IMR-90 (cell line): ENCODE measurements at regions not wholly inside any gene's neighbourhood (a gene's known extent, or its start where the extent isn't known, plus 50 kb on each side); places are given as distances from the start of the nearest gene placed in this dataset.

Experiments
- ATAC-seq: fragments of 200-7000 bp; cut with Tn5 transposase; 2 replicates; pipeline ENCODE4 v1.9.1; 2020; ENCODE audit warnings: low read depth, mild to moderate bottlenecking, moderate library complexity
- BruUV-seq: library from RNA; stranded (reverse); fragments of 400-500 nt; replicated peaks from 2 replicates; lab custom pipeline; 2021; lab: Mats Ljungman, UMichigan
- CTCF ChIA-PET: fragments of 300-600 bp; formaldehyde crosslinking; extraction: SDS; loops from one replicate; lab custom pipeline; 2021; ENCODE audit warnings: antibody characterized with exemption; lab: Yijun Ruan, JAX
- POLR2A ChIA-PET: fragments of 300-600 bp; sonication (Branson Sonifier 250); formaldehyde crosslinking; loops from one replicate; lab custom pipeline; 2022; ENCODE audit warnings: antibody characterized with exemption; ENCODE audit not compliant: unreplicated experiment; lab: Charles Lee
- DNase-seq: peaks from one replicate; pipeline ENCODE4 v3.0.0; 2013
- H2AFZ ChIP-seq: replicated peaks from 2 replicates; pipeline ENCODE3; 2013; ENCODE audit warnings: low read length, mild to moderate bottlenecking; ENCODE audit not compliant: poor library complexity
- H2AK5ac ChIP-seq: 2 replicates; pipeline ENCODE4 v1.6.1; 2013; ENCODE audit warnings: low read depth, low read length, inconsistent platforms
- H2AK9ac ChIP-seq: replicated peaks from 2 replicates; pipeline ENCODE3; 2013; ENCODE audit warnings: mild to moderate bottlenecking, low read depth, low read length, moderate library complexity; ENCODE audit not compliant: poor library complexity
- H2BK120ac ChIP-seq: 2 replicates; pipeline ENCODE4 v1.6.1; 2013; ENCODE audit warnings: low read depth, low read length, inconsistent platforms
- H2BK15ac ChIP-seq: 3 replicates; pipeline ENCODE4 v1.6.1; 2013; ENCODE audit warnings: low read depth, low read length, inconsistent platforms
- H2BK20ac ChIP-seq: 2 replicates; pipeline ENCODE4 v1.6.1; 2013; ENCODE audit warnings: low read depth, mild to moderate bottlenecking, inconsistent platforms, low read length, moderate library complexity
- H2BK5ac ChIP-seq: 2 replicates; pipeline ENCODE4 v1.6.1; 2013; ENCODE audit warnings: mild to moderate bottlenecking, low read depth, low read length, inconsistent platforms; ENCODE audit not compliant: poor library complexity, severe bottlenecking
- H3K14ac ChIP-seq: replicated peaks from 2 replicates; pipeline ENCODE4 v1.6.1; 2013; ENCODE audit warnings: low read depth, low read length, inconsistent platforms
- H3K18ac ChIP-seq: 2 replicates; pipeline ENCODE4 v1.6.1; 2013; ENCODE audit warnings: low read depth, low read length, control low read depth
- H3K23ac ChIP-seq: 2 replicates; pipeline ENCODE4 v1.6.1; 2013; ENCODE audit warnings: low read depth, low read length, inconsistent platforms
- H3K27ac ChIP-seq: 2 replicates; pipeline ENCODE4 v1.5.1; 2013; ENCODE audit warnings: mild to moderate bottlenecking, control low read depth, low read length; ENCODE audit not compliant: insufficient read depth
- H3K27me3 ChIP-seq: 2 replicates; pipeline ENCODE4 v1.6.1; 2013; ENCODE audit warnings: low read length; ENCODE audit not compliant: control insufficient read depth, insufficient read depth
- H3K36me3 ChIP-seq: 2 replicates; pipeline ENCODE4 v1.6.1; 2013; ENCODE audit warnings: low read length, mixed read lengths; ENCODE audit not compliant: control insufficient read depth, insufficient read depth
- H3K4ac ChIP-seq: 2 replicates; pipeline ENCODE4 v1.6.1; 2013; ENCODE audit warnings: low read depth, low read length, inconsistent platforms
- H3K4me1 ChIP-seq: 2 replicates; pipeline ENCODE4 v1.6.1; 2013; ENCODE audit warnings: low read length, mixed read lengths; ENCODE audit not compliant: control insufficient read depth, insufficient read depth
- H3K4me2 ChIP-seq: 2 replicates; pipeline ENCODE4 v1.6.1; 2013; ENCODE audit warnings: low read depth, mild to moderate bottlenecking, control low read depth, low read length, moderate library complexity
- H3K4me3 ChIP-seq: 2 replicates; pipeline ENCODE4 v1.5.1; 2013; ENCODE audit warnings: low read depth, mild to moderate bottlenecking, control low read depth, low read length, moderate library complexity; ENCODE audit not compliant: insufficient read depth
- H3K56ac ChIP-seq: 2 replicates; pipeline ENCODE4 v1.6.1; 2013; ENCODE audit warnings: low read length, inconsistent platforms; ENCODE audit not compliant: insufficient read depth; ENCODE audit errors: extremely low read depth
- H3K79me1 ChIP-seq, 2 experiments: 2 replicates each; pipeline ENCODE4 v1.6.1; 2013; ENCODE audit warnings: low read length in 2 of 2, inconsistent platforms in 1 of 2, low read depth in 1 of 2
- H3K9ac ChIP-seq: 2 replicates; pipeline ENCODE4 v1.6.1; 2013; ENCODE audit warnings: low read depth, low read length, control low read depth
- H3K9me1 ChIP-seq: 2 replicates; pipeline ENCODE4 v1.6.1; 2013; ENCODE audit warnings: low read length, inconsistent platforms; ENCODE audit not compliant: insufficient read depth
- H3K9me3 ChIP-seq: 2 replicates; pipeline ENCODE4 v1.6.1; 2013; ENCODE audit warnings: low read length; ENCODE audit not compliant: control insufficient read depth, insufficient read depth
- H4K20me1 ChIP-seq: 2 replicates; pipeline ENCODE4 v1.6.1; 2013; ENCODE audit warnings: low read length, inconsistent platforms; ENCODE audit not compliant: insufficient read depth
- H4K5ac ChIP-seq: 2 replicates; pipeline ENCODE4 v1.6.1; 2013; ENCODE audit warnings: mild to moderate bottlenecking, low read depth, low read length, control low read depth
- H4K8ac ChIP-seq, 2 experiments: 2 replicates each; pipeline ENCODE4 v1.6.1; 2013; ENCODE audit warnings: low read depth in 2 of 2, low read length in 2 of 2, control low read depth in 1 of 2, inconsistent platforms in 1 of 2
- H4K91ac ChIP-seq: 2 replicates; pipeline ENCODE4 v1.6.1; 2013; ENCODE audit warnings: low read depth, low read length, inconsistent platforms; ENCODE audit not compliant: insufficient read depth
- BHLHE40 ChIP-seq: fragments of 150-350 bp; IDR thresholded peaks from 2 replicates; pipeline ENCODE4 v1.6.1; 2016; ENCODE audit warnings: mild to moderate bottlenecking, low read depth, low read length
- CEBPB ChIP-seq: IDR thresholded peaks from 2 replicates; pipeline ENCODE4 v1.6.1; 2012; ENCODE audit warnings: low read depth, low read length, improper control_type of control experiment
- CHD1 ChIP-seq: IDR thresholded peaks from 2 replicates; pipeline ENCODE4 v1.6.1; 2012; ENCODE audit warnings: low read depth, low read length, improper control_type of control experiment
- FOS ChIP-seq: fragments of 150-350 bp; IDR thresholded peaks from 2 replicates; pipeline ENCODE4 v1.6.1; 2016; ENCODE audit warnings: low read depth, low read length
- MAFK ChIP-seq: IDR thresholded peaks from 2 replicates; pipeline ENCODE4 v1.6.1; 2012; ENCODE audit warnings: low read depth, low read length, improper control_type of control experiment
- MAZ ChIP-seq: IDR thresholded peaks from 2 replicates; pipeline ENCODE4 v1.6.1; 2012; ENCODE audit warnings: low read depth, mild to moderate bottlenecking, low read length, improper control_type of control experiment, moderate library complexity, borderline replicate concordance
- MXI1 ChIP-seq: IDR thresholded peaks from 2 replicates; pipeline ENCODE4 v1.6.1; 2012; ENCODE audit warnings: low read depth, mild to moderate bottlenecking, low read length, moderate library complexity, borderline replicate concordance
- NFE2L2 ChIP-seq: fragments of 150-350 bp; IDR thresholded peaks from 2 replicates; pipeline ENCODE4 v1.6.1; 2016; ENCODE audit warnings: low read depth, mild to moderate bottlenecking, low read length
- POLR2A ChIP-seq: IDR thresholded peaks from 2 replicates; pipeline ENCODE4 v1.6.1; 2012; ENCODE audit warnings: mild to moderate bottlenecking, low read depth, low read length
- RAD21 ChIP-seq: IDR thresholded peaks from 2 replicates; pipeline ENCODE4 v1.6.1; 2012; ENCODE audit warnings: low read length, improper control_type of control experiment
- RCOR1 ChIP-seq: IDR thresholded peaks from 2 replicates; pipeline ENCODE4 v1.6.1; 2012; ENCODE audit warnings: mild to moderate bottlenecking, low read length, improper control_type of control experiment; ENCODE audit not compliant: insufficient replicate concordance
- RFX5 ChIP-seq: IDR thresholded peaks from 2 replicates; pipeline ENCODE4 v1.8.0; 2012; ENCODE audit warnings: low read depth, mild to moderate bottlenecking, low read length, moderate library complexity
- SMC3 ChIP-seq: fragments of 150-350 bp; IDR thresholded peaks from 2 replicates; pipeline ENCODE4 v1.6.1; 2016; ENCODE audit warnings: low read depth, mild to moderate bottlenecking, antibody characterized with exemption, low read length, moderate library complexity
- WGBS, 2 experiments: methylation state at CpG; one replicate each; pipeline versions ENCODE4 v1.1.5 to v1.1.7; 2013; ENCODE audit warnings: missing lambda C conversion rate in 2 of 2; ENCODE audit not compliant: insufficient read length in 1 of 2; ENCODE audit errors: extremely low coverage in 2 of 2; 5-methylcytosine and 5-hydroxymethylcytosine counted together
- dilution Hi-C: fragments of 300-500 bp; cut with HindIII; formaldehyde crosslinking; loops from one replicate; pipeline ENCODE4 v1.14.3; 2018; ENCODE audit warnings: low sequenced_read_pairs; ENCODE audit not compliant: unreplicated experiment
- in situ Hi-C: fragments of 300-500 bp; cut with MboI; formaldehyde crosslinking; loops from 3 replicates; pipeline ENCODE4 v1.14.3; 2019; ENCODE audit warnings: low sequenced_read_pairs, inconsistent platforms, mixed read lengths
- intact Hi-C: fragments of 100-400 bp; cut with micrococcal nuclease; formaldehyde crosslinking; loops from 2 replicates; pipeline ENCODE4 v1.10.0; 2022
- TF ChIP-seq, protein P1 (sequence below): fragments of 150-350 bp; IDR thresholded peaks from 2 replicates; pipeline ENCODE4 v1.6.1; 2017; ENCODE audit warnings: mild to moderate bottlenecking, antibody characterized with exemption, low read length, low read depth
- TF ChIP-seq, protein P2 (sequence below): conservative IDR thresholded peaks from 2 replicates; pipeline ENCODE4 v1.5.1; 2012; ENCODE audit warnings: mild to moderate bottlenecking, low read depth, low read length, improper control_type of control experiment
- TF ChIP-seq, protein P3 (sequence below): fragments of 150-350 bp; IDR thresholded peaks from 2 replicates; pipeline ENCODE4 v1.6.1; 2016; ENCODE audit warnings: low read depth, mild to moderate bottlenecking, low read length, moderate library complexity, borderline replicate concordance

DNA sequence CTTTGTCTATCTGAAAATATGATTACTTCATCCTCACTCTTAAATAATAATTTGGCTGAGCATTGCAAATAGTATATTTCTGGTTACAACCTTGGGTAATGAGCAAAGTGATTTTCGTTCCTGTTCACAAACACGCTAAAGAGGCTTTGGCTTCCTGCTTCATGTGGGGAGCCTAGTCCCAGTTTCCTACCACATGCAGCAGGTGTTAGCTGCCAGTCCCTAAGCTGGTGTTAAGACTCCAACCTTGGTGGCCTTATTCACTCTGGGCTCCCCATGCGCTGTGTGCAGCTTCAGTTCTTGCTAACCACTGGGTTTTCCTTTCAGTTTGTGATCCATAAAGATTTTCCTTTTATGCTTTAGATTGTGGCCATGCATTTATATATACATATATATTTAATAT, 56.7 kb upstream of the BARHL2 start:
- Histone ChIP-seq H3K36me3 (no peaks in the 10 kb centered on the region), H3K4ac (no peak overlapping the region), H2AK9ac (no peak overlapping the region), H2BK5ac (no peak overlapping the region), H3K56ac (no peak overlapping the region), H4K20me1 (no peaks in the 10 kb centered on the region), H4K91ac (no peak overlapping the region), H4K5ac (no peak overlapping the region), H2BK120ac (no peak overlapping the region), H3K9ac (no peak overlapping the region), H4K8ac (no peak overlapping the region), H3K23ac (no peak overlapping the region), H3K79me1 (no peaks in the 10 kb centered on the region), H3K18ac (no peak overlapping the region), H2AFZ (peak overlapping the region; percentile 13), H2AK5ac (no peak overlapping the region), H2BK15ac (no peak overlapping the region), H3K9me1 (no peaks in the 10 kb centered on the region), H3K4me2 (no peak overlapping the region), H3K14ac (no peak overlapping the region), H3K9me3 (no peaks in the 10 kb centered on the region), H3K27me3 (no peaks in the 10 kb centered on the region), H3K27ac (no peak overlapping the region), H3K4me1 (no peaks in the 10 kb centered on the region), H3K4me3 (no peak overlapping the region), H2BK20ac (no peak overlapping the region)
- 70% methylated on average over 2 of the region's 3 CpGs; no CpG with 5 or more reads in 1 of the 2 experiments for WGBS, 2 experiments
- ATAC-seq (no peak), DNase-seq (no peak)
- intact Hi-C loops (no loop called here), in situ Hi-C loops (no loop called here), dilution Hi-C loops (no loop called here)
- CTCF ChIA-PET = no interaction called here
- TF ChIP-seq CEBPB (no peak), RCOR1 (no peak), MXI1 (no peak), FOS (no peak), NFE2L2 (no peak), RFX5 (no peak), MAFK (no peak), SMC3 (no peak), CHD1 (no peak), RAD21 (no peak), POLR2A (no peak), MAZ (no peak), BHLHE40 (no peak)
- TF ChIP-seq, protein P1, sequence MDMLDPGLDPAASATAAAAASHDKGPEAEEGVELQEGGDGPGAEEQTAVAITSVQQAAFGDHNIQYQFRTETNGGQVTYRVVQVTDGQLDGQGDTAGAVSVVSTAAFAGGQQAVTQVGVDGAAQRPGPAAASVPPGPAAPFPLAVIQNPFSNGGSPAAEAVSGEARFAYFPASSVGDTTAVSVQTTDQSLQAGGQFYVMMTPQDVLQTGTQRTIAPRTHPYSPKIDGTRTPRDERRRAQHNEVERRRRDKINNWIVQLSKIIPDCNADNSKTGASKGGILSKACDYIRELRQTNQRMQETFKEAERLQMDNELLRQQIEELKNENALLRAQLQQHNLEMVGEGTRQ = no peak
- TF ChIP-seq, protein P2, sequence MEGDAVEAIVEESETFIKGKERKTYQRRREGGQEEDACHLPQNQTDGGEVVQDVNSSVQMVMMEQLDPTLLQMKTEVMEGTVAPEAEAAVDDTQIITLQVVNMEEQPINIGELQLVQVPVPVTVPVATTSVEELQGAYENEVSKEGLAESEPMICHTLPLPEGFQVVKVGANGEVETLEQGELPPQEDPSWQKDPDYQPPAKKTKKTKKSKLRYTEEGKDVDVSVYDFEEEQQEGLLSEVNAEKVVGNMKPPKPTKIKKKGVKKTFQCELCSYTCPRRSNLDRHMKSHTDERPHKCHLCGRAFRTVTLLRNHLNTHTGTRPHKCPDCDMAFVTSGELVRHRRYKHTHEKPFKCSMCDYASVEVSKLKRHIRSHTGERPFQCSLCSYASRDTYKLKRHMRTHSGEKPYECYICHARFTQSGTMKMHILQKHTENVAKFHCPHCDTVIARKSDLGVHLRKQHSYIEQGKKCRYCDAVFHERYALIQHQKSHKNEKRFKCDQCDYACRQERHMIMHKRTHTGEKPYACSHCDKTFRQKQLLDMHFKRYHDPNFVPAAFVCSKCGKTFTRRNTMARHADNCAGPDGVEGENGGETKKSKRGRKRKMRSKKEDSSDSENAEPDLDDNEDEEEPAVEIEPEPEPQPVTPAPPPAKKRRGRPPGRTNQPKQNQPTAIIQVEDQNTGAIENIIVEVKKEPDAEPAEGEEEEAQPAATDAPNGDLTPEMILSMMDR = no peak
- TF ChIP-seq, protein P3, sequence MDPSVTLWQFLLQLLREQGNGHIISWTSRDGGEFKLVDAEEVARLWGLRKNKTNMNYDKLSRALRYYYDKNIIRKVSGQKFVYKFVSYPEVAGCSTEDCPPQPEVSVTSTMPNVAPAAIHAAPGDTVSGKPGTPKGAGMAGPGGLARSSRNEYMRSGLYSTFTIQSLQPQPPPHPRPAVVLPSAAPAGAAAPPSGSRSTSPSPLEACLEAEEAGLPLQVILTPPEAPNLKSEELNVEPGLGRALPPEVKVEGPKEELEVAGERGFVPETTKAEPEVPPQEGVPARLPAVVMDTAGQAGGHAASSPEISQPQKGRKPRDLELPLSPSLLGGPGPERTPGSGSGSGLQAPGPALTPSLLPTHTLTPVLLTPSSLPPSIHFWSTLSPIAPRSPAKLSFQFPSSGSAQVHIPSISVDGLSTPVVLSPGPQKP = no peak
- POLR2A ChIA-PET = no interaction called here
- no TSS peak for BruUV-seq
